ENCODE measurements at regions not wholly inside any gene's neighbourhood (a gene's known extent, or its start where the extent isn't known, plus 50 kb on each side); places are given as distances from the start of the nearest gene placed in this dataset.
"Not testable (repeated sequence)": the region's sequence is repeated elsewhere in the genome, so short reads cannot be mapped to it uniquely, and the experiment has no call there.

DNA sequence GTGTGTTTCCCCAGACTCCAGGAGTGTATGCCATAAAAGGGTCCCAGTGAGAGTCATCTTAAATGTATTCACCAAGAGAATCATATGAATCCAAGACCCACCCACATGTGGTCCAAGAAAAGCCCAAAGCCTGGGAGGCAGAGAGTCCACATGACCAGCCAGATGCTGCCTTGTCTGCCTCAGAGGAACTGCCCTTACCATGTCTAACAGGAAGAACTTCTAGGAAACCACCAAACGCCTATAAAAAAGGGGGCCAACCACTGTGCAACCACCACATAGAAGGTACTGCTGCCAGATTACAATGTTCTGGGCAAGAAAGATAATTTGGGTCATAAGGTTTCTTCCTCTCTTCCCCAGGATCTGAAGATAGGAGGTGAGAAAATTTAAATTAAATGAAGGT, 129.8 kb upstream of the SLC24A2 start:
- no peak for DNase-seq (ENCODE audit: insufficient read length, low spot score)
- no peak for FAIRE-seq
- no peak for TF ChIP-seq CTCF (IDR thresholded peaks at IDR 0.05; ENCODE audit: insufficient read depth, missing control alignments)

- no peak for TF ChIP-seq CTCF (IDR thresholded peaks at IDR 0.05; ENCODE audit: insufficient read depth, missing control alignments)
- FAIRE-seq = no peak
- DNase-seq (ENCODE audit: insufficient read length, low spot score) = no peak
These were observed 125.2 kb upstream of the SLC24A2 start for GRCh38 chr9:19914044-19914443.

- FAIRE-seq = no peak
These were observed 124.3 kb upstream of the SLC24A2 start for GRCh38 chr9:19913151-19913550.

DNA sequence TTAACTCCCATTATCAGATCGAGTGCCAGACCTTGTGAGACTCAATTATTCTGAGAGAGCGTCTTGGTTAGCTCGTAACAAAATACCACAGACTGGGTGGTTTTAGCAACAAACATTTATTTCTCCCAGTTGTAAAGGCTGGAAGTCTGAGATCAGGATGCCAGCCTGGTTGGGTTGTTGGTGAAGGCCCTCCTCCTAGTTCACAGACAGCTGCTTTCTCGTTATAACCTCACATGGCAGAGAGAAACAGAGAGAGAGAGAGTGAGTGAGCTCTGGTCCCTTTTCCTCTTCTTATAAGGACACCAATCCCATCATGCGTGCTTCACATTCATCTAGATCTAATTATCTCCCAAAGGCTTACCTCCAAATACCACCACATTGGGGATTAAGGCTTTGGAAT, 114.2 kb upstream of the SLC24A2 start:
- FAIRE-seq (no peak), DNase-seq (ENCODE audit: insufficient read length, low spot score) (no peak)
- no peak for TF ChIP-seq CTCF (IDR thresholded peaks at IDR 0.05; ENCODE audit: insufficient read depth, missing control alignments)

More at GRCh38 chr9:19913151-19913550, 124.3 kb upstream of the SLC24A2 start:
- no peak for DNase-seq (ENCODE audit: insufficient read length, low spot score)
- no peak for TF ChIP-seq CTCF (IDR thresholded peaks at IDR 0.05; ENCODE audit: insufficient read depth, missing control alignments)

DNA sequence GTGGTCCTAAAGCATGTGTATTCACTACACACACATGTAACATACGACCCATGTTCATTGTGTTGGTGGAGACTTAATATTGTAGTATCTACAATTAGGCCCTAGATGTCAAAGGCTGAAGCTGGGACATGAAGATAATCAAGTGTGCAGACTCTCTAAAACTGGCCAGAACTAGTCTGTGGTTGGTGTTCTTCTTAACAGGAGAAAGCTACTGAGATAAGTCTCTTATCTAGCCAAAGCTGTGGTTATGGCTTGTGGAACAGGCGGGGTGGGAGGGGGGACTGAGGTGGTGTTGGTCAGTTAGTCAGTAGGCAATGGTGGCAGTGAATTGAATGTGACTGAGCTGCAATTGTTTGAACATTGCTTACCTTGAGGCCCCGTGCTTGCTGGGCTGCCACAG, 112.7 kb upstream of the SLC24A2 start:
- no peak for FAIRE-seq
- TF ChIP-seq CTCF (IDR thresholded peaks at IDR 0.05; ENCODE audit: insufficient read depth, missing control alignments) = no peak

DNA sequence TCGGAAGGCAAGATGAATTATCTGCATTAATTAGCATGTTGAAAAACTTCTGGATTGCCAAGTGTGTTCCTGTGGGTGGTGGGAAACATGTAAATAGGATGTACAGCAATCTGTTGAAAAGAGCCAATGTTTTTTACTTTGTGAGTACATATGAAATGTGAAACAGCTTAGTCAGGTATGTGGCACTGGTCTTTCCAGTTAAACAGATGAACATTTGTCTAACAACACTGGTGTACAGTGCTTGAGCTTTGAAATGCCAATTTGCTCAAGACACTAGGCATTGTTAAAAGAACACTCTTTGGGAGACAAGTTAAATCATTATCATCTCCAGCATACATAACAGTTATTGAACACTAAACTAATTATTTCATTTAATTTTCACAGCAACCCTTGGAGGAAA, 107.3 kb upstream of the SLC24A2 start:
- TF ChIP-seq CTCF (IDR thresholded peaks at IDR 0.05; ENCODE audit: insufficient read depth, missing control alignments) = no peak
- DNase-seq (ENCODE audit: insufficient read length, low spot score) (no peak), FAIRE-seq (no peak)

More for the DNA sequence above, 112.7 kb upstream of the SLC24A2 start:
- DNase-seq (ENCODE audit: insufficient read length, low spot score) = no peak

- not testable (repeated sequence) for FAIRE-seq
These were observed 106.7 kb upstream of the SLC24A2 start for GRCh38 chr9:19895578-19895977.

DNA sequence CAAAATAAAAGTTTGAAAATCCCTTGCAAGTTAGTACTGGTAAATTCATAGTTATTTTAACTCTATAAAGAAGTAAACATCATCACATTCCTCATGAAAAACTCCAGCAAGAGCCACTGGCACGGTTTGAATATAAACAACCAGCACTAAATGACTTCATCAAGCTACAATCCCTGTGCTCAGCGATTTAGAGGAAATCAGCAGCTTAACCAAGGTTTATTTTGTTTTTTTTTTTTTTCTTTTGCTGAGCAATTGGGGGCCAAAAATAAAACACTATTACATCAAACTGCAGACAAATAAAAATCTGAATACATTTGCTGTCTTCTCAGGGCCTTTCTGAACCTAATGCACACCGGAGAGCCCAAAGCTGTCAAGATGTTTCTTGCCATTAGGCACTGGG, 106.2 kb upstream of the SLC24A2 start:
- FAIRE-seq = no peak
- no peak for TF ChIP-seq CTCF (IDR thresholded peaks at IDR 0.05; ENCODE audit: insufficient read depth, missing control alignments)
- no peak for DNase-seq (ENCODE audit: insufficient read length, low spot score)

More at GRCh38 chr9:19895578-19895977, 106.7 kb upstream of the SLC24A2 start:
- DNase-seq (ENCODE audit: insufficient read length, low spot score) = not testable (repeated sequence)

Measured in D721Med (cell line).